ENCODE measurements at regions not wholly inside any gene's neighbourhood (a gene's known extent, or its start where the extent isn't known, plus 50 kb on each side); places are given as distances from the start of the nearest gene placed in this dataset.

DNA sequence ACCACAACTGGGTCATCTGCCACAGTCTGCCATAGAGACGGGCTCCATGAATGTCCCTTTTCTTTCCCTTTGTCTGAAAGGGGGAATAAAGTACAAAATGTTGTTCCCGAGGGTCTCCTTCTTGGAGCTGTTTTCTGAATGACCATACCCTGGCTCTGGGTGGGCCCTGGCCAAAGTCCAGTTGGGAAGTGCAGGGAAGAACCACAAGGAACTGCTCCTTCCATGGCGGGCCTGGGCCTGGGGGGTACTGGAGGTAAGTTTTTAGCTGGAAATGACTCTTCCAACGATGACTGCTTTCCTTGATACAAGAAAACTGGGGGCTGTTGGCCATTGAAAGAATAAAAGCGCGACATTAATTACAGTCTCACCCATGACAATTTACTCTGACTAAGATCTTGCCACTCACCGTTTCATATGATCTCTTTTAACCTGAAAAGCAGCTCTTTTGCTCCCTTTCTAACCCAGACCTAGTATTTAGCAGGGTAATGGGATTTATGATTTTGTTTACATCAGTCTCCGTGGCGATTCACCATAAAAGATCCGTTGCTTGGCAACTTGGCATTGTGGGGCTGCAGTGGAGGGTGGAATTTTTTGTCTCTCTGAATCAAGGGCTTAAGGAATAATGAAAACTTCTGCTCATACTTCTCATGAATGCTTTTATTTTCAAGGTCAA lies 89.2 kb upstream of the PTCH1 start:
- intact Hi-C loops (cut with DNase I), result no loop called here
- H3K36me3 ChIP-seq (ENCODE audit: control insufficient read depth in 2 of 3, insufficient read depth in 3 of 3, low read length in 3 of 3), result no peaks in the 10 kb centered on the region
- peaks cover 0 to 4% (median 2%) of the 10 kb centered on the region in 3 donors for H3K4me1 ChIP-seq (ENCODE audit: control insufficient read depth in 2 of 3, insufficient read depth in 2 of 3, low read depth in 1 of 3, low read length in 3 of 3)
- DNase-seq (peak in 3 of 5 donors; percentile 72 to 91 (median 87)), FAIRE-seq (no peak)
- H3K27ac ChIP-seq (ENCODE audit: low read depth in 2 of 2, low read length in 2 of 2), result no peak overlapping the region
- H3K4me3 ChIP-seq (ENCODE audit: low read length in 3 of 3), result peak overlapping the region in 1 of 3 donors; percentile 11
- H3K9me3 ChIP-seq (ENCODE audit: control insufficient read depth in 2 of 3, insufficient read depth in 1 of 3, low read length in 3 of 3), result no peaks in the 10 kb centered on the region
- H3K27me3 ChIP-seq (ENCODE audit: control insufficient read depth, insufficient read depth, low read length), result no peaks in the 10 kb centered on the region
- TF ChIP-seq, protein P1, sequence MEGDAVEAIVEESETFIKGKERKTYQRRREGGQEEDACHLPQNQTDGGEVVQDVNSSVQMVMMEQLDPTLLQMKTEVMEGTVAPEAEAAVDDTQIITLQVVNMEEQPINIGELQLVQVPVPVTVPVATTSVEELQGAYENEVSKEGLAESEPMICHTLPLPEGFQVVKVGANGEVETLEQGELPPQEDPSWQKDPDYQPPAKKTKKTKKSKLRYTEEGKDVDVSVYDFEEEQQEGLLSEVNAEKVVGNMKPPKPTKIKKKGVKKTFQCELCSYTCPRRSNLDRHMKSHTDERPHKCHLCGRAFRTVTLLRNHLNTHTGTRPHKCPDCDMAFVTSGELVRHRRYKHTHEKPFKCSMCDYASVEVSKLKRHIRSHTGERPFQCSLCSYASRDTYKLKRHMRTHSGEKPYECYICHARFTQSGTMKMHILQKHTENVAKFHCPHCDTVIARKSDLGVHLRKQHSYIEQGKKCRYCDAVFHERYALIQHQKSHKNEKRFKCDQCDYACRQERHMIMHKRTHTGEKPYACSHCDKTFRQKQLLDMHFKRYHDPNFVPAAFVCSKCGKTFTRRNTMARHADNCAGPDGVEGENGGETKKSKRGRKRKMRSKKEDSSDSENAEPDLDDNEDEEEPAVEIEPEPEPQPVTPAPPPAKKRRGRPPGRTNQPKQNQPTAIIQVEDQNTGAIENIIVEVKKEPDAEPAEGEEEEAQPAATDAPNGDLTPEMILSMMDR (IDR thresholded peaks at IDR 0.05; ENCODE audit: borderline replicate concordance, extremely low read depth, insufficient read depth), result no peak
- H3K9ac ChIP-seq (ENCODE audit: low read length in 3 of 3), result no peak overlapping the region

DNA sequence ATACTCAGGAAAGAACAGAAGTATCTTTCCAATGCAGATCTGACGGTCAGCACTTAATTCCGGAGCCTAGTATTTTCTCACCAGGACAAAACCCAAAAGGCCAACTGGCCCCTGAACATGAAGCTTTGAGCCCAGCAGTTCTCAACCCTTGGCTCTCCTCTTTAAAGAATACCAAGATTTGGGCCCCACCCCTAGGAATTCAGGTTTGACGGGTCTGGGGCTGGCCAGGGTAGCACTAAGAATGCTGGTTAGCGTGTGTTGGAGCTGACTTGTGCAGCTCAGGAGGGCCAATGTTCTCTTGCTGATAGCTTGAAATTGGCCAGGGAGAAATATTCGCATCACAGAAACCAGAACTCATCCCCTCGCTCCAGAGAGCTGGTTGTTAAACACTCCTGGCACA lies 88.3 kb upstream of the PTCH1 start:
- intact Hi-C loops (cut with DNase I), result no loop called here
- H3K27me3 ChIP-seq (ENCODE audit: control insufficient read depth, insufficient read depth, low read length), result no peaks in the 10 kb centered on the region
- H3K4me1 ChIP-seq (ENCODE audit: control insufficient read depth in 2 of 3, insufficient read depth in 2 of 3, low read depth in 1 of 3, low read length in 3 of 3), result peaks cover 0 to 4% (median 2%) of the 10 kb centered on the region in 3 donors
- DNase-seq, result peak in 1 of 5 donors; percentile 65
- H3K36me3 ChIP-seq (ENCODE audit: control insufficient read depth in 2 of 3, insufficient read depth in 3 of 3, low read length in 3 of 3), result no peaks in the 10 kb centered on the region
- H3K27ac ChIP-seq (ENCODE audit: low read depth in 2 of 2, low read length in 2 of 2), result no peak overlapping the region
- H3K9ac ChIP-seq (ENCODE audit: low read length in 3 of 3), result no peak overlapping the region
- no peaks in the 10 kb centered on the region for H3K9me3 ChIP-seq (ENCODE audit: control insufficient read depth in 2 of 3, insufficient read depth in 1 of 3, low read length in 3 of 3)
- no peak for FAIRE-seq
- H3K4me3 ChIP-seq (ENCODE audit: low read length in 3 of 3), result no peak overlapping the region
- TF ChIP-seq, protein P1 (IDR thresholded peaks at IDR 0.05; ENCODE audit: borderline replicate concordance, extremely low read depth, insufficient read depth), result no peak

DNA sequence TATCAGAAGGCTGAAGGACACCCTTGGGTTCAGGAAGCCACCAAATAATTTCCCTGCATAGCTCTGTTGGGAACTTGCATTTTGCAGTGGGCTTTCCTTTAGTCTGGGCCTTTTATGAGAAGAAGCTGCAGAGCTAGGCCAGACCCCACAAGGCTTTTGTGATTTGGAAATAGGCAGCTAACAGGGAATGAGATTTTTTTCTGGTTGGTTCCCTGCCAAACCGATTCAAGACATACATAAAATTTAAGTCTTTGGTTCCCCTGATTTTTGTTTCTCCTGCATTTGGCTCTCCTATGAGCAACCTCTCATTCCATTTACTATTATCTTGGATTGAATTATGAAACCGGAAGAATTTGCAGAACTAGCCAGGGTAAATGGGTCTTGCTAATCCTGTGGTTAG lies 81.5 kb upstream of the PTCH1 start:
- Histone ChIP-seq H3K9me3 (ENCODE audit: control insufficient read depth in 2 of 3, insufficient read depth in 1 of 3, low read length in 3 of 3) (no peaks in the 10 kb centered on the region), H3K4me1 (ENCODE audit: control insufficient read depth in 2 of 3, insufficient read depth in 2 of 3, low read depth in 1 of 3, low read length in 3 of 3) (no peaks in the 10 kb centered on the region), H3K27ac (ENCODE audit: low read depth in 2 of 2, low read length in 2 of 2) (no peak overlapping the region), H3K36me3 (ENCODE audit: control insufficient read depth in 2 of 3, insufficient read depth in 3 of 3, low read length in 3 of 3) (no peaks in the 10 kb centered on the region), H3K4me3 (ENCODE audit: low read length in 3 of 3) (no peak overlapping the region), H3K27me3 (ENCODE audit: control insufficient read depth, insufficient read depth, low read length) (no peaks in the 10 kb centered on the region), H3K9ac (ENCODE audit: low read length in 3 of 3) (no peak overlapping the region)
- intact Hi-C loops (cut with DNase I), result no loop called here
- FAIRE-seq (no peak), DNase-seq (peak in 1 of 5 donors; percentile 52)
- TF ChIP-seq, protein P1 (IDR thresholded peaks at IDR 0.05; ENCODE audit: borderline replicate concordance, extremely low read depth, insufficient read depth), result no peak

Measured in kidney (tissue), 13 donors.